ENCODE measurements at regions not wholly inside any gene's neighbourhood (a gene's known extent, or its start where the extent isn't known, plus 50 kb on each side); places are given as distances from the start of the nearest gene placed in this dataset.

DNA sequence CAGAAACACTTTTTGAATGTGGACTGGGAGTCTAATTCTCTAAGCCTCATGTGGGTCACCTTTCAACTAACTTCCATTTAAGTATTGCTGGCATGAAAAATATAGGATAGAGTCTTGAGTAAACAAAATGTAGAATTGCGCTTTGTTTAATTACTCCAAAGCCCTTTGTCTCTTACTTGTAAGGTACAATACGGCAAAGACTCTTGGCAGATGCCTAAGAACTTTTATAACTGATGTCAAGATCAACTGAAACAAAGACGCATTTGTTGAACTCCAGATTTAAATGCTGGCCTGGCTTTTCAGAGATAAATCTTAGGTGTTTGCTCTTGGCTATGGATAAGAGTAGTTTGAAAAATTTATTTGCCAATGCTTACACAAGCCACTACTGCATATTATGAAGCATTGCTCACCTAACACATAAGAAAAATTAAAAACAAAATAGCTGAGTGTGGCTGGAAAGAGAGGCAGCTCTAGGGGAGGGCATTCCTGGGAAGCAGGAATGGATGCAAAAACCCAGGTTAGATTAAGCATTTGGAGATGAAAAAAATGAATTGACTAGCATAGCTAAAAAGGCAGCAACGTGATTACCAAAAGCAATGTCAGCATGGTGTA is 107.3 kb upstream of the STARD13 start:
- Histone ChIP-seq H4K20me1 (ENCODE audit: insufficient read depth, low read length) (no peaks in the 10 kb centered on the region), H3K79me2 (ENCODE audit: insufficient read depth, low read length) (no peaks in the 10 kb centered on the region), H3K4me3 (ENCODE audit: insufficient read depth, low read length) (no peak overlapping the region), H3K27me3 (ENCODE audit: insufficient read depth, low read length) (no peaks in the 10 kb centered on the region), H3K9me3 (ENCODE audit: low read depth, low read length) (no peaks in the 10 kb centered on the region), H3K27ac (ENCODE audit: low read depth, low read length) (no peak overlapping the region), H2AFZ (ENCODE audit: low read length) (no peak overlapping the region), H3K4me1 (ENCODE audit: insufficient read depth, low read length) (no peaks in the 10 kb centered on the region), H3K36me3 (ENCODE audit: insufficient read depth, low read length) (no peaks in the 10 kb centered on the region), H3K4me2 (ENCODE audit: insufficient read depth, low read length) (no peak overlapping the region)
- no peak for DNase-seq (ENCODE audit: insufficient read length, low spot score, missing footprints)
- TF ChIP-seq CTCF (IDR thresholded peaks at IDR 0.05; ENCODE audit: extremely low read depth, low read depth, low read length), result no peak

DNA sequence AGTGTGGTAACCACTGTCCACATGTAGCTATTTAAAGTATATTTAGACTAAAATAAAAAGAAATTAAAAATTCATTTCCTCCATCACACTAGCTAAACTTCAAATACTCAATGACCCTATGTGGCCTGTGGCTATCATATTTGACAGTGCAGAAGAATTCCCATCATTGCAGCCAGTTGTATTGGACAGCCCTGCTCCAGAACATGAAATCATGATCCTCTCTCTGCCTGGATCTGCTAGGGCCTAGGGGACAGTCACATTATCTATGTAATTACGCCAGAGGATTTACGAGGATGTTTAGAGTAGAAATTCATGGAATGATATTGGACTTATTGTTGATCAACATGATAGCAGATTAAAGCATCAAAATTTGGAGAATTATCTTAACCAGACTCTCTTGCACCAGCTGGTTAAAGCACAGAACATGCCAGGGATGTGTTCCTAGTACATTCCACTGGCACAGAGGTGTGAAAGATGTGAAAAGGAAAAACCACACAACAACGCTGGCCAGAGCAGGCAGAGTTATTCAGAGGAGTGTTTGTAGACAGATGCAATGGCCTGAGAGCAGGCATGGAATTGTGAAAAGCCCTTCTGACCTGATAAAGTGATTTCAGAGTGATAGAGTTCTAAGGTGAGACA is 108.9 kb upstream of the STARD13 start:
- Histone ChIP-seq H2AFZ (ENCODE audit: low read length) (no peak overlapping the region), H3K27ac (ENCODE audit: low read depth, low read length) (no peak overlapping the region), H4K20me1 (ENCODE audit: insufficient read depth, low read length) (no peaks in the 10 kb centered on the region), H3K4me2 (ENCODE audit: insufficient read depth, low read length) (no peak overlapping the region), H3K79me2 (ENCODE audit: insufficient read depth, low read length) (no peaks in the 10 kb centered on the region), H3K9me3 (ENCODE audit: low read depth, low read length) (no peaks in the 10 kb centered on the region), H3K4me1 (ENCODE audit: insufficient read depth, low read length) (no peaks in the 10 kb centered on the region), H3K4me3 (ENCODE audit: insufficient read depth, low read length) (no peak overlapping the region), H3K27me3 (ENCODE audit: insufficient read depth, low read length) (no peaks in the 10 kb centered on the region), H3K36me3 (ENCODE audit: insufficient read depth, low read length) (no peaks in the 10 kb centered on the region)
- TF ChIP-seq CTCF (IDR thresholded peaks at IDR 0.05; ENCODE audit: extremely low read depth, low read depth, low read length), result no peak
- DNase-seq (ENCODE audit: insufficient read length, low spot score, missing footprints), result no peak

- no peak overlapping the region for H3K4me2 ChIP-seq (ENCODE audit: insufficient read depth, low read length)
- H3K4me1 ChIP-seq (ENCODE audit: insufficient read depth, low read length), result no peaks in the 10 kb centered on the region
- H4K20me1 ChIP-seq (ENCODE audit: insufficient read depth, low read length), result no peaks in the 10 kb centered on the region
- no peaks in the 10 kb centered on the region for H3K9me3 ChIP-seq (ENCODE audit: low read depth, low read length)
- DNase-seq (ENCODE audit: insufficient read length, low spot score, missing footprints), result no peak
- no peak overlapping the region for H2AFZ ChIP-seq (ENCODE audit: low read length)
- TF ChIP-seq CTCF (IDR thresholded peaks at IDR 0.05; ENCODE audit: extremely low read depth, low read depth, low read length), result no peak
- H3K27me3 ChIP-seq (ENCODE audit: insufficient read depth, low read length), result no peaks in the 10 kb centered on the region
- no peaks in the 10 kb centered on the region for H3K79me2 ChIP-seq (ENCODE audit: insufficient read depth, low read length)
- H3K4me3 ChIP-seq (ENCODE audit: insufficient read depth, low read length), result no peak overlapping the region
- no peaks in the 10 kb centered on the region for H3K36me3 ChIP-seq (ENCODE audit: insufficient read depth, low read length)
- no peak overlapping the region for H3K27ac ChIP-seq (ENCODE audit: low read depth, low read length)
Observed at GRCh38 chr13:33401238-33401637, 115.7 kb upstream of the STARD13 start.

DNA sequence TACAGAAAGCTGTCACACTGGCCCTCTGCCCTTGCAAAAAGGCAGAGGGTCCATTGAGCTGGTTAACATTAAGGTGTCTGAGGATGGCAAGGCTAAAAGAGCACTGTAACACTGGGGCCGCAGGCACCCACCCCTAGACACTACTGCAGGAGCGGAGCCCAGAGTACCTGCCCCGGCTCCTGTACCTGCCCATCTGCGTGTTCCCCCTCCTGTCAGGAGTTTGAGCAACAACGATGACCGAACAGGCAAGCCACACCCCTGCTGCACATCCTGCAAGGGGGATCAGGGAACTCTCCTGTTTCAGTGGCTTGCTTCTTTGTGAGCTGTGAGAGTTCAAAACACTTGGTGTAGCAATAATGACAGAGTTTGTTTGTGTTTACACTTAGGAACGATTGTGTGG is 117.4 kb upstream of the STARD13 start:
- H2AFZ ChIP-seq (ENCODE audit: low read length), result no peak overlapping the region
- no peak overlapping the region for H3K4me2 ChIP-seq (ENCODE audit: insufficient read depth, low read length)
- H3K27ac ChIP-seq (ENCODE audit: low read depth, low read length), result no peak overlapping the region
- no peaks in the 10 kb centered on the region for H3K9me3 ChIP-seq (ENCODE audit: low read depth, low read length)
- DNase-seq (ENCODE audit: insufficient read length, low spot score, missing footprints), result no peak
- no peak for TF ChIP-seq CTCF (IDR thresholded peaks at IDR 0.05; ENCODE audit: extremely low read depth, low read depth, low read length)
- no peaks in the 10 kb centered on the region for H3K79me2 ChIP-seq (ENCODE audit: insufficient read depth, low read length)
- H3K4me3 ChIP-seq (ENCODE audit: insufficient read depth, low read length), result no peak overlapping the region
- H3K36me3 ChIP-seq (ENCODE audit: insufficient read depth, low read length), result no peaks in the 10 kb centered on the region
- no peaks in the 10 kb centered on the region for H4K20me1 ChIP-seq (ENCODE audit: insufficient read depth, low read length)
- H3K4me1 ChIP-seq (ENCODE audit: insufficient read depth, low read length), result no peaks in the 10 kb centered on the region
- no peaks in the 10 kb centered on the region for H3K27me3 ChIP-seq (ENCODE audit: insufficient read depth, low read length)

All from osteoblast (primary cell).